Thyroid gland (tissue), 4 donors: ENCODE measurements at regions not wholly inside any gene's neighbourhood (a gene's known extent, or its start where the extent isn't known, plus 50 kb on each side); places are given as distances from the start of the nearest gene placed in this dataset.
"Not testable (repeated sequence)": the region's sequence is repeated elsewhere in the genome, so short reads cannot be mapped to it uniquely, and the experiment has no call there.

Experiments used
- DNase-seq, 2 donors: peaks; one replicate each; pipeline ENCODE4 v3.0.0-alpha.2; 2019
- H3K27ac ChIP-seq, 3 donors: fragments of 200-600 bp; sonication (generic); 1 replicate in 2 of 3; 2 replicates in 1 of 3; pipeline ENCODE4 v1.5.1; 2016 to 2019; ENCODE audit warnings: mild to moderate bottlenecking in 1 of 3, moderate library complexity in 1 of 3
- H3K27me3 ChIP-seq: fragments of 200-600 bp; sonication (generic); one replicate; pipeline ENCODE4 v1.5.1; 2019
- H3K36me3 ChIP-seq, 2 donors: fragments of 200-600 bp; sonication (generic); one replicate each; pipeline ENCODE4 v1.5.1; 2016 to 2019
- H3K4me1 ChIP-seq, 2 donors: fragments of 200-600 bp; sonication (generic); one replicate each; pipeline ENCODE4 v1.5.1; 2017 to 2019
- H3K4me3 ChIP-seq, 3 donors: fragments of 200-600 bp; sonication (generic); replicated peaks in 1 of 3; 1 replicate in 2 of 3; 2 replicates in 1 of 3; pipeline ENCODE4 v1.5.1; 2016; ENCODE audit warnings: mild to moderate bottlenecking in 1 of 3
- H3K9me3 ChIP-seq: fragments of 200-600 bp; sonication (generic); one replicate; pipeline ENCODE4 v1.5.1; 2017
- WGBS, 2 donors: methylation state at CpG; one replicate each; pipeline ENCODE4 v1.1.5; 2017; 5-methylcytosine and 5-hydroxymethylcytosine counted together
- intact Hi-C: fragments of 100-400 bp; cut with DNase I; formaldehyde crosslinking; loops from one replicate; pipeline ENCODE4 v1.15.1; 2023

GRCh38 chr16:15307184-15307583, 70.9 kb downstream of the NPIPA5 start:
- H3K36me3 ChIP-seq, H3K27ac ChIP-seq, H3K4me3 ChIP-seq, DNase-seq, intact Hi-C loops, H3K27me3 ChIP-seq, H3K9me3 ChIP-seq, H3K4me1 ChIP-seq: not testable (repeated sequence)
- WGBS, 2 donors, result 83 to 85% methylated on average over 8 of the region's 8 CpGs

GRCh38 chr16:15305889-15306288, 72.2 kb downstream of the NPIPA5 start:
- 60 to 67% methylated on average over 2 of the region's 2 CpGs for WGBS, 2 donors

GRCh38 chr16:15303667-15304324, 74.3 kb downstream of the NPIPA5 start:
- 11 to 26% methylated on average over 5 of the region's 10 CpGs for WGBS, 2 donors
- DNase-seq, H3K4me1 ChIP-seq, H3K27ac ChIP-seq, H3K9me3 ChIP-seq, intact Hi-C loops, H3K4me3 ChIP-seq, H3K27me3 ChIP-seq, H3K36me3 ChIP-seq: not testable (repeated sequence)

More at GRCh38 chr16:15305889-15306288, 72.2 kb downstream of the NPIPA5 start:
- H3K4me3 ChIP-seq, H3K27ac ChIP-seq, H3K36me3 ChIP-seq, H3K9me3 ChIP-seq, H3K27me3 ChIP-seq, H3K4me1 ChIP-seq, intact Hi-C loops, DNase-seq: not testable (repeated sequence)

GRCh38 chr16:15297104-15297503, 81.0 kb downstream of the NPIPA5 start:
- H3K4me3 ChIP-seq, intact Hi-C loops, H3K4me1 ChIP-seq, DNase-seq, H3K9me3 ChIP-seq, H3K27ac ChIP-seq, H3K27me3 ChIP-seq, H3K36me3 ChIP-seq: not testable (repeated sequence)
- WGBS, 2 donors, result no CpG with 5 or more reads among the region's 4 CpGs

GRCh38 chr16:15274796-15275195, 103.3 kb downstream of the NPIPA5 start:
- DNase-seq, H3K9me3 ChIP-seq, H3K4me1 ChIP-seq, H3K27me3 ChIP-seq, intact Hi-C loops, H3K36me3 ChIP-seq, H3K27ac ChIP-seq, H3K4me3 ChIP-seq: not testable (repeated sequence)
- 73 to 77% methylated on average over 7 to 8 of the region's 8 CpGs for WGBS, 2 donors

- intact Hi-C loops, H3K4me3 ChIP-seq: not testable (repeated sequence)
- WGBS, 2 donors, result no CpG with 5 or more reads among the region's 1 CpG
Observed at GRCh38 chr16:15273964-15274363, 104.1 kb downstream of the NPIPA5 start.

GRCh38 chr16:15266941-15267340, 111.2 kb downstream of the NPIPA5 start:
- 89 to 93% methylated on average over 4 of the region's 6 CpGs for WGBS, 2 donors
- intact Hi-C loops, H3K4me1 ChIP-seq, H3K36me3 ChIP-seq, DNase-seq, H3K27ac ChIP-seq, H3K9me3 ChIP-seq, H3K4me3 ChIP-seq, H3K27me3 ChIP-seq: not testable (repeated sequence)

More at GRCh38 chr16:15273964-15274363, 104.1 kb downstream of the NPIPA5 start:
- not testable (repeated sequence) for H3K36me3 ChIP-seq, DNase-seq, H3K27ac ChIP-seq, H3K4me1 ChIP-seq, H3K9me3 ChIP-seq, H3K27me3 ChIP-seq

GRCh38 chr16:15262212-15262611, 115.9 kb downstream of the NPIPA5 start:
- H3K4me3 ChIP-seq, H3K36me3 ChIP-seq, DNase-seq, H3K4me1 ChIP-seq, H3K9me3 ChIP-seq, H3K27me3 ChIP-seq, H3K27ac ChIP-seq, intact Hi-C loops: not testable (repeated sequence)
- 52% methylated on average over 4 of the region's 11 CpGs; no CpG with 5 or more reads in 1 of the 2 donors for WGBS, 2 donors

- intact Hi-C loops, H3K36me3 ChIP-seq, H3K4me1 ChIP-seq, H3K27me3 ChIP-seq, DNase-seq, H3K9me3 ChIP-seq, H3K27ac ChIP-seq, H3K4me3 ChIP-seq: not testable (repeated sequence)
- no CpG with 5 or more reads among the region's 2 CpGs for WGBS, 2 donors
Observed at GRCh38 chr16:15247971-15248370, 130.1 kb downstream of the NPIPA5 start.

GRCh38 chr16:15236674-15237323, 141.3 kb downstream of the NPIPA5 start:
- H3K27ac ChIP-seq, intact Hi-C loops: not testable (repeated sequence)
- 71 to 80% methylated on average over 1 to 2 of the region's 3 CpGs for WGBS, 2 donors

GRCh38 chr16:15235140-15235539, 141.1 kb upstream of the RRN3 start:
- H3K36me3 ChIP-seq, H3K27ac ChIP-seq, H3K9me3 ChIP-seq, H3K4me3 ChIP-seq, H3K4me1 ChIP-seq, intact Hi-C loops, DNase-seq, H3K27me3 ChIP-seq: not testable (repeated sequence)
- 50% methylated on average over 3 of the region's 5 CpGs for WGBS, 2 donors

More at GRCh38 chr16:15236674-15237323, 141.3 kb downstream of the NPIPA5 start:
- not testable (repeated sequence) for H3K4me3 ChIP-seq, H3K27me3 ChIP-seq, H3K36me3 ChIP-seq, DNase-seq, H3K9me3 ChIP-seq, H3K4me1 ChIP-seq

- H3K9me3 ChIP-seq, result not testable (repeated sequence)
Observed at GRCh38 chr16:15234702-15235101, 140.6 kb upstream of the RRN3 start.

GRCh38 chr16:15230432-15230831, 136.4 kb upstream of the RRN3 start:
- H3K9me3 ChIP-seq, DNase-seq, H3K4me3 ChIP-seq, H3K4me1 ChIP-seq, H3K36me3 ChIP-seq, H3K27me3 ChIP-seq, H3K27ac ChIP-seq, intact Hi-C loops: not testable (repeated sequence)
- WGBS, 2 donors, result no CpG with 5 or more reads among the region's 5 CpGs

More at GRCh38 chr16:15234702-15235101, 140.6 kb upstream of the RRN3 start:
- H3K36me3 ChIP-seq, H3K4me3 ChIP-seq, DNase-seq, H3K27ac ChIP-seq, intact Hi-C loops, H3K4me1 ChIP-seq, H3K27me3 ChIP-seq: not testable (repeated sequence)
- no CpG with 5 or more reads among the region's 9 CpGs for WGBS, 2 donors
